ENCODE measurements at regions not wholly inside any gene's neighbourhood (a gene's known extent, or its start where the extent isn't known, plus 50 kb on each side); places are given as distances from the start of the nearest gene placed in this dataset.
"Not testable (repeated sequence)": the region's sequence is repeated elsewhere in the genome, so short reads cannot be mapped to it uniquely, and the experiment has no call there.

- not testable (repeated sequence) for TF ChIP-seq POLR2AphosphoS5 (IDR thresholded peaks at IDR 0.05; ENCODE audit: borderline replicate concordance, low read depth, low read length); EZH2 (IDR thresholded peaks at IDR 0.05)
Observed at GRCh38 chr6:131478740-131479211, 94.2 kb upstream of the ARG1 start.
